B cell (primary cell): ENCODE measurements at regions not wholly inside any gene's neighbourhood (a gene's known extent, or its start where the extent isn't known, plus 50 kb on each side); places are given as distances from the start of the nearest gene placed in this dataset.

ENCODE experiments used
- ATAC-seq: fragments of 200-7000 bp; cut with Tn5 transposase; one replicate; pipeline ENCODE4 v1.10.0; 2021; ENCODE audit warnings: low read depth, mild to moderate bottlenecking, moderate number of reproducible peaks, moderate library complexity
- CTCF ChIA-PET: fragments of 350-600 bp; sonication (Branson Sonifier 250); formaldehyde crosslinking; loops from one replicate; lab custom pipeline; 2021; ENCODE audit warnings: antibody characterized with exemption, inconsistent platforms; lab: Charles Lee
- POLR2A ChIA-PET: fragments of 350-600 bp; sonication (Branson Sonifier 250); formaldehyde crosslinking; loops from one replicate; lab custom pipeline; 2021; ENCODE audit warnings: antibody characterized with exemption; lab: Charles Lee
- DNase-seq: peaks from one replicate; pipeline ENCODE4 v3.0.0; 2013
- H2AFZ ChIP-seq: 2 replicates; pipeline ENCODE4 v1.6.1; 2012; ENCODE audit warnings: mild to moderate bottlenecking, low read depth, low read length; ENCODE audit not compliant: insufficient read depth, poor library complexity, severe bottlenecking
- H3K27ac ChIP-seq, 2 donors: 1 replicate in 1 of 2; 2 replicates in 1 of 2; pipeline ENCODE4 v1.5.1; 2012 to 2013; ENCODE audit warnings: low read length in 2 of 2, mild to moderate bottlenecking in 2 of 2, moderate library complexity in 1 of 2
- H3K27me3 ChIP-seq, 4 experiments: fragments of 200-600 bp in 1 of 4; sonication (generic) in 1 of 4; replicated peaks in 1 of 4; 1 replicate in 2 of 4; 2 replicates in 2 of 4; pipeline versions ENCODE4 v1.6.1 to v1.7.0; 2013 to 2016; ENCODE audit warnings: low read length in 3 of 4, mild to moderate bottlenecking in 2 of 4, mixed read lengths in 1 of 4, moderate library complexity in 1 of 4; ENCODE audit not compliant: insufficient read depth in 4 of 4, control insufficient read depth in 3 of 4; ENCODE audit errors: control extremely low read depth in 1 of 4
- H3K36me3 ChIP-seq, 2 experiments: replicated peaks in 1 of 2; 1 replicate in 1 of 2; 2 replicates in 1 of 2; pipeline versions ENCODE4 v1.6.1 to v1.7.1; 2013; ENCODE audit warnings: low read length in 1 of 2; ENCODE audit not compliant: insufficient read depth in 2 of 2, control insufficient read depth in 1 of 2; ENCODE audit errors: control extremely low read depth in 1 of 2, extremely low read depth in 1 of 2
- H3K4me1 ChIP-seq, 2 donors: fragments of 200-600 bp in 1 of 2; sonication (generic) in 1 of 2; 1 replicate in 1 of 2; 2 replicates in 1 of 2; pipeline versions ENCODE4 v1.5.1 to v1.6.1; 2013 to 2017; ENCODE audit warnings: low read length in 2 of 2; ENCODE audit not compliant: control insufficient read depth in 2 of 2, insufficient read depth in 2 of 2
- H3K4me2 ChIP-seq: replicated peaks from 2 replicates; pipeline ENCODE3; 2012; ENCODE audit warnings: mild to moderate bottlenecking, low read depth, low read length; ENCODE audit not compliant: poor library complexity, severe bottlenecking
- H3K4me3 ChIP-seq, 5 experiments: fragments of 200-600 bp in 1 of 5; sonication (generic) in 1 of 5; 1 replicate in 3 of 5; 2 replicates in 2 of 5; pipeline versions ENCODE4 v1.5.1 to v1.7.0; 2011 to 2016; ENCODE audit warnings: low read length in 4 of 5, mild to moderate bottlenecking in 4 of 5, low read depth in 2 of 5, control low read depth in 1 of 5, moderate library complexity in 1 of 5; ENCODE audit not compliant: insufficient read depth in 1 of 5; ENCODE audit errors: control extremely low read depth in 1 of 5, extremely low read depth in 1 of 5
- H3K79me2 ChIP-seq: fragments of 200-600 bp; sonication (generic); one replicate; pipeline ENCODE4 v1.6.0; 2016; ENCODE audit warnings: low read length; ENCODE audit not compliant: control insufficient read depth, insufficient read depth
- H3K9ac ChIP-seq: fragments of 200-600 bp; sonication (generic); 2 replicates; pipeline ENCODE4 v1.6.1; 2017; ENCODE audit warnings: mild to moderate bottlenecking, low read length, moderate library complexity
- H3K9me3 ChIP-seq, 3 donors: one replicate each; pipeline versions ENCODE4 v1.6.1 to v1.7.1; 2013; ENCODE audit warnings: low read length in 2 of 3; ENCODE audit not compliant: control insufficient read depth in 2 of 3, insufficient read depth in 1 of 3; ENCODE audit errors: control extremely low read depth in 1 of 3
- H4K20me1 ChIP-seq: 2 replicates; pipeline ENCODE4 v1.6.0; 2012; ENCODE audit warnings: mild to moderate bottlenecking, low read length; ENCODE audit not compliant: insufficient read depth, control insufficient read depth, poor library complexity, severe bottlenecking
- H3K27ac Mint-ChIP-seq: one replicate; pipeline ENCODE4 v1.8.0; 2021; ENCODE audit warnings: mixed read lengths
- H3K27me3 Mint-ChIP-seq: one replicate; pipeline ENCODE4 v1.8.0; 2021; ENCODE audit warnings: mixed read lengths
- H3K4me1 Mint-ChIP-seq: one replicate; pipeline ENCODE4 v1.8.0; 2021; ENCODE audit warnings: mixed read lengths
- H3K4me3 Mint-ChIP-seq: one replicate; pipeline ENCODE4 v1.8.0; 2021; ENCODE audit warnings: mixed read lengths
- H3K9me3 Mint-ChIP-seq: one replicate; pipeline ENCODE4 v1.8.0; 2022; ENCODE audit warnings: mixed read lengths; ENCODE audit not compliant: insufficient read depth
- EZH2 ChIP-seq: IDR thresholded peaks from 2 replicates; pipeline ENCODE4 v1.6.1; 2012; ENCODE audit warnings: borderline replicate concordance, low read depth, mild to moderate bottlenecking, moderate library complexity, low read length; ENCODE audit not compliant: insufficient read depth, poor library complexity, severe bottlenecking
- WGBS: methylation state at CpG from one replicate; pipeline ENCODE4 v1.1.5; 2013; ENCODE audit warnings: missing lambda C conversion rate; ENCODE audit not compliant: insufficient coverage; 5-methylcytosine and 5-hydroxymethylcytosine counted together
- intact Hi-C: fragments of 100-400 bp; cut with micrococcal nuclease; formaldehyde crosslinking; loops from one replicate; pipeline ENCODE4 v1.10.0; 2022
- TF ChIP-seq, protein P1 (sequence below): fragments of 200-600 bp; IDR thresholded peaks from one replicate; pipeline ENCODE4 v1.8.0; 2022; ENCODE audit warnings: antibody characterized with exemption, mild to moderate bottlenecking

DNA sequence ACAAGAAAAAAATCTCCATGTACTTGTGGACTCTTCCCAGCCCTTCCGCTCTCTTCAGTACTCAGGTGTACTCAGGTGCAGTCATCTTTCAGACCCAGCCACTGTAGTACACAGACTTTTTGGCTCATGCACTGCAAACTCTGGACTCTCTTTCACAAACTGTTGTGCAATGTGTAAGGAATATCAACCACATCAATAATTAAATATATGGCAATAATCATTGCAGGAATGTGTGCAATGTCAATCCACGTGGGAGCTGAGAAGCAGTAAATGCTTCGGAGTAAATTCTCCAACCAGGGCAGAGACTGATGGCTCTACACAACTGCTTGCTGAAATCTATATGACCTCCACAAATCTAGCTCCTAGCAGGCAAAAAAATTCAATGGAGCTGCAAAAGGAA is 287.3 kb upstream of the COL8A1 start:
- TF ChIP-seq, protein P1, sequence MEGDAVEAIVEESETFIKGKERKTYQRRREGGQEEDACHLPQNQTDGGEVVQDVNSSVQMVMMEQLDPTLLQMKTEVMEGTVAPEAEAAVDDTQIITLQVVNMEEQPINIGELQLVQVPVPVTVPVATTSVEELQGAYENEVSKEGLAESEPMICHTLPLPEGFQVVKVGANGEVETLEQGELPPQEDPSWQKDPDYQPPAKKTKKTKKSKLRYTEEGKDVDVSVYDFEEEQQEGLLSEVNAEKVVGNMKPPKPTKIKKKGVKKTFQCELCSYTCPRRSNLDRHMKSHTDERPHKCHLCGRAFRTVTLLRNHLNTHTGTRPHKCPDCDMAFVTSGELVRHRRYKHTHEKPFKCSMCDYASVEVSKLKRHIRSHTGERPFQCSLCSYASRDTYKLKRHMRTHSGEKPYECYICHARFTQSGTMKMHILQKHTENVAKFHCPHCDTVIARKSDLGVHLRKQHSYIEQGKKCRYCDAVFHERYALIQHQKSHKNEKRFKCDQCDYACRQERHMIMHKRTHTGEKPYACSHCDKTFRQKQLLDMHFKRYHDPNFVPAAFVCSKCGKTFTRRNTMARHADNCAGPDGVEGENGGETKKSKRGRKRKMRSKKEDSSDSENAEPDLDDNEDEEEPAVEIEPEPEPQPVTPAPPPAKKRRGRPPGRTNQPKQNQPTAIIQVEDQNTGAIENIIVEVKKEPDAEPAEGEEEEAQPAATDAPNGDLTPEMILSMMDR = no peak
- no peak for TF ChIP-seq EZH2
- Mint-ChIP-seq H3K4me3 (no peak overlapping the region), H3K27ac (no peak overlapping the region), H3K4me1 (no peaks in the 10 kb centered on the region), H3K27me3 (no peaks in the 10 kb centered on the region), H3K9me3 (no peaks in the 10 kb centered on the region)
- ChIA-PET CTCF (no interaction called here), POLR2A (no interaction called here)
- no peaks in the 10 kb centered on the region for H3K4me1 ChIP-seq
- H3K9me3 ChIP-seq = no peaks in the 10 kb centered on the region
- no peak overlapping the region for H3K4me2 ChIP-seq
- intact Hi-C loops = no loop called here
- no peaks in the 10 kb centered on the region for H3K27me3 ChIP-seq
- DNase-seq (no peak), ATAC-seq (no peak)
- H4K20me1 ChIP-seq = no peaks in the 10 kb centered on the region
- no peaks in the 10 kb centered on the region for H3K36me3 ChIP-seq
- no peak overlapping the region for H3K4me3 ChIP-seq
- no peak overlapping the region for H2AFZ ChIP-seq
- H3K79me2 ChIP-seq = no peaks in the 10 kb centered on the region
- H3K9ac ChIP-seq = no peak overlapping the region
- H3K27ac ChIP-seq = no peak overlapping the region
- 100% methylated on average over 1 of the region's 3 CpGs for WGBS

DNA sequence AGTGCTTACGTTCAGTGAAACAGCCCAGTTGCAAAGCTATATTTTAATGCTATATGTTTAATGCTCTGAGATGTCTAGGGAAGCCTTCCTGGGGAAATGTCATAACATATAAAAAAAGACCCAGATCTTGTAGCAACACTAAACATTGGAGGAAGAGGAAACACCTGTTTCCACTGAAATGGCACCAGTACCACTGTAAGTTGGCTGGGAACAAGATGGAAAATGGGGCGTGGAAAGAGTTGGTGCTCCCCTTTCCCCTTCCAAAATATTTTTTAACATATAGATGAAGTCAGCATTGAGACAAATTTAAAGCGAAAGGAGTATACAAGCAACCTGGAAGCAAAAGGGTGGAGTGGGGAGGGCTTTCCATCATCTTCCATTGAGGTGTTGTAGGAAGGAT is 289.9 kb upstream of the COL8A1 start:
- no peak overlapping the region for H3K4me3 Mint-ChIP-seq
- Histone ChIP-seq H3K27ac (no peak overlapping the region), H3K4me1 (no peaks in the 10 kb centered on the region), H3K4me2 (no peak overlapping the region), H3K36me3 (no peaks in the 10 kb centered on the region), H3K9ac (no peak overlapping the region), H2AFZ (no peak overlapping the region), H3K4me3 (no peak overlapping the region), H3K27me3 (no peaks in the 10 kb centered on the region), H3K79me2 (no peaks in the 10 kb centered on the region), H4K20me1 (no peaks in the 10 kb centered on the region), H3K9me3 (no peaks in the 10 kb centered on the region)
- ATAC-seq (no peak), DNase-seq (no peak)
- TF ChIP-seq, protein P1 = no peak
- TF ChIP-seq EZH2 = no peak
- intact Hi-C loops = no loop called here
- no peak overlapping the region for H3K27ac Mint-ChIP-seq
- ChIA-PET CTCF (no interaction called here), POLR2A (no interaction called here)
- WGBS = no CpG with 5 or more reads among the region's 3 CpGs
- no peaks in the 10 kb centered on the region for H3K9me3 Mint-ChIP-seq
- no peaks in the 10 kb centered on the region for H3K27me3 Mint-ChIP-seq
- H3K4me1 Mint-ChIP-seq = no peaks in the 10 kb centered on the region
